Mucosa of descending colon (tissue), 3 donors: ENCODE measurements at regions not wholly inside any gene's neighbourhood (a gene's known extent, or its start where the extent isn't known, plus 50 kb on each side); places are given as distances from the start of the nearest gene placed in this dataset.
"Not testable (repeated sequence)": the region's sequence is repeated elsewhere in the genome, so short reads cannot be mapped to it uniquely, and the experiment has no call there.

Experiments
- ATAC-seq: fragments of 200-7000 bp; cut with Tn5 transposase; one replicate; pipeline ENCODE4 v1.9.1; 2020; ENCODE audit warnings: mild to moderate bottlenecking, moderate library complexity
- DNase-seq, 3 donors: peaks; one replicate each; pipeline ENCODE4 v3.0.0-alpha.2; 2020
- H3K36me3 ChIP-seq: fragments of 200-600 bp; one replicate; pipeline ENCODE4 v1.8.0; 2021; ENCODE audit warnings: low read depth, mild to moderate bottlenecking
- H3K4me1 ChIP-seq: fragments of 200-600 bp; one replicate; pipeline ENCODE4 v1.8.0; 2021; ENCODE audit warnings: low read depth, mild to moderate bottlenecking
- H3K4me3 ChIP-seq: fragments of 200-600 bp; one replicate; pipeline ENCODE4 v1.8.0; 2021; ENCODE audit warnings: mild to moderate bottlenecking
- H3K9me3 ChIP-seq: fragments of 200-600 bp; one replicate; pipeline ENCODE4 v1.8.0; 2021; ENCODE audit warnings: mild to moderate bottlenecking
- CTCF ChIP-seq: fragments of 200-600 bp; IDR thresholded peaks from one replicate; pipeline ENCODE4 v1.8.0; 2022; ENCODE audit warnings: antibody characterized with exemption, mild to moderate bottlenecking
- intact Hi-C, 2 donors: fragments of 100-400 bp; cut with DNase I in 1 of 2; cut with micrococcal nuclease in 1 of 2; formaldehyde crosslinking; loops; one replicate each; pipeline versions ENCODE4 v1.11.0 to v1.11.1; 2022; cut with DNase I, micrococcal nuclease
- donor health status: DM: no; HTN: no; CAD: no; lungs with moderate emphysema.
- donor health status: DM: no; HTN: no; CAD: no.
- donor health status: DM: no; HTN: yes; CAD: no.

GRCh38 chr1:196147530-196147929 is 460.7 kb downstream of the KCNT2 start:
- no peak for DNase-seq
- no peaks in the 10 kb centered on the region for H3K36me3 ChIP-seq
- intact Hi-C loops, result no loop called here
- H3K4me1 ChIP-seq, result no peaks in the 10 kb centered on the region
- ATAC-seq, result no peak
- H3K9me3 ChIP-seq, result no peaks in the 10 kb centered on the region
- H3K4me3 ChIP-seq, result no peak overlapping the region
- no peak for TF ChIP-seq CTCF

GRCh38 chr1:196145151-196145550 is 463.1 kb downstream of the KCNT2 start:
- H3K9me3 ChIP-seq, intact Hi-C loops, DNase-seq, H3K4me3 ChIP-seq, ATAC-seq, H3K4me1 ChIP-seq, H3K36me3 ChIP-seq: not testable (repeated sequence)

GRCh38 chr1:196144588-196144987 is 463.7 kb downstream of the KCNT2 start:
- no peak for TF ChIP-seq CTCF
- no peak for DNase-seq
- H3K4me3 ChIP-seq, result no peak overlapping the region
- no peaks in the 10 kb centered on the region for H3K36me3 ChIP-seq
- H3K4me1 ChIP-seq, result no peaks in the 10 kb centered on the region
- H3K9me3 ChIP-seq, result no peaks in the 10 kb centered on the region
- no peak for ATAC-seq
- intact Hi-C loops, result no loop called here

- Histone ChIP-seq H3K36me3 (no peaks in the 10 kb centered on the region), H3K9me3 (no peaks in the 10 kb centered on the region), H3K4me3 (no peak overlapping the region), H3K4me1 (no peaks in the 10 kb centered on the region)
- intact Hi-C loops, result no loop called here
- DNase-seq (no peak), ATAC-seq (no peak)
- TF ChIP-seq CTCF, result no peak
Observed at GRCh38 chr1:196143602-196144342, 464.5 kb downstream of the KCNT2 start.

- ATAC-seq (no peak), DNase-seq (no peak)
- intact Hi-C loops, result no loop called here
- Histone ChIP-seq H3K9me3 (no peaks in the 10 kb centered on the region), H3K4me1 (no peaks in the 10 kb centered on the region), H3K4me3 (no peak overlapping the region), H3K36me3 (no peaks in the 10 kb centered on the region)
- no peak for TF ChIP-seq CTCF
Observed at GRCh38 chr1:196142111-196142640, 466.1 kb downstream of the KCNT2 start.

GRCh38 chr1:196136396-196136795 is 471.8 kb downstream of the KCNT2 start:
- Histone ChIP-seq H3K4me1 (no peaks in the 10 kb centered on the region), H3K36me3 (no peaks in the 10 kb centered on the region), H3K4me3 (no peak overlapping the region), H3K9me3 (no peaks in the 10 kb centered on the region)
- intact Hi-C loops, result no loop called here
- ATAC-seq (no peak), DNase-seq (no peak)
- TF ChIP-seq CTCF, result no peak
